ENCODE measurements at regions not wholly inside any gene's neighbourhood (a gene's known extent, or its start where the extent isn't known, plus 50 kb on each side); places are given as distances from the start of the nearest gene placed in this dataset.

DNA sequence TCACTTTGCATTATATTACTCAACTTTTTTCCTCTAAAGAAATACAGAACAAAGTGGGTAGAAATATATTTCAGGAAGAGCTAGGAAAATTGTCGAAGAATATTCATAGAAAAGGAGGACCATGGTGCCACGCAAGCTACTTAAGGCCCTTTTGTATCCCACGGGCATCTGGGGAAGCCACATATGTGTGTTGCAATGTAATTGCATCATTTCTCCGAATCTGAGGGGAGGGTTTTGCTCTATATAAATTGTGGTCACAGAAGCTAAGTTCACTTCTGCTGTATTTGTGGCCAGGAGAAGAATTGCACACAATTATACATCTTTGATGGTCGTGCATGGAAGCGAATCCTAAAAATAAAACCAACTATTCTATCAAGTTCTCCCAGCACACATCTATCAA, 360.3 kb downstream of the IRS1 start:
- Histone ChIP-seq H3K4me1 (ENCODE audit: insufficient read depth, low read length) (no peaks in the 10 kb centered on the region; the same call in 1 of the 2 replicates), H3K56ac (ENCODE audit: insufficient read length, low read depth, low read length) (no peak overlapping the region), H3K4me2 (ENCODE audit: insufficient read depth, insufficient read length, low read length) (no peak overlapping the region), H3K27me3 (ENCODE audit: insufficient read depth, low read length) (no peaks in the 10 kb centered on the region), H4K8ac (replicated peaks; ENCODE audit: insufficient read length, low read depth, low read length) (no peak overlapping the region), H3K79me1 (ENCODE audit: insufficient read depth, low read depth, low read length, poor library complexity, severe bottlenecking) (no peaks in the 10 kb centered on the region), H3K18ac (ENCODE audit: insufficient read length, low read depth, low read length) (no peak overlapping the region), H2AFZ (ENCODE audit: low read length) (no peak overlapping the region), H4K5ac (ENCODE audit: insufficient read length, low read depth, low read length) (no peak overlapping the region), H3K9ac (ENCODE audit: extremely low read depth, insufficient read length, low read length) (no peak overlapping the region), H3K14ac (ENCODE audit: insufficient read depth, low read length) (no peak overlapping the region), H4K20me1 (ENCODE audit: control insufficient read depth, insufficient read depth, insufficient read length) (no peaks in the 10 kb centered on the region), H2BK120ac (ENCODE audit: low read depth, low read length, poor library complexity, severe bottlenecking) (no peak overlapping the region), H2BK15ac (ENCODE audit: low read depth, low read length) (no peak overlapping the region), H3K23ac (ENCODE audit: insufficient read length, low read depth, low read length) (no peak overlapping the region), H3K23me2 (ENCODE audit: insufficient read length, low read depth, low read length, poor library complexity, severe bottlenecking) (no peaks in the 10 kb centered on the region), H2BK20ac (ENCODE audit: low read depth, low read length, poor library complexity, severe bottlenecking) (no peak overlapping the region), H3K27ac (ENCODE audit: insufficient read length, low read depth, low read length) (no peak overlapping the region), H2BK12ac (ENCODE audit: insufficient read length, low read depth, low read length) (no peak overlapping the region), H4K91ac (ENCODE audit: insufficient read length, low read depth, low read length) (no peak overlapping the region), H2BK5ac (ENCODE audit: insufficient read length, low read length) (no peak overlapping the region), H3T11ph (ENCODE audit: low read length) (no peak overlapping the region), H2AK5ac (ENCODE audit: insufficient read length, low read length) (no peak overlapping the region), H3K79me2 (ENCODE audit: insufficient read depth, low read length) (no peaks in the 10 kb centered on the region), H3K9me3 (ENCODE audit: control insufficient read depth, low read depth, low read length) (no peaks in the 10 kb centered on the region), H3K4ac (ENCODE audit: low read depth, low read length) (no peak overlapping the region)
- no peak overlapping the region for H3K4me3 Mint-ChIP-seq
- no peak for DNase-seq
- H3K9me3 Mint-ChIP-seq: peaks cover 0 to 5% of the 10 kb centered on the region in 2 experiments; a peak in 1 of 5 replicates
- no peak overlapping the region for H3K27ac Mint-ChIP-seq
- H3K4me1 Mint-ChIP-seq: peaks cover 14 to 25% of the 10 kb centered on the region in 2 experiments
- no peaks in the 10 kb centered on the region for H3K27me3 Mint-ChIP-seq (ENCODE audit: low read depth)
- TF ChIP-seq, protein P1, sequence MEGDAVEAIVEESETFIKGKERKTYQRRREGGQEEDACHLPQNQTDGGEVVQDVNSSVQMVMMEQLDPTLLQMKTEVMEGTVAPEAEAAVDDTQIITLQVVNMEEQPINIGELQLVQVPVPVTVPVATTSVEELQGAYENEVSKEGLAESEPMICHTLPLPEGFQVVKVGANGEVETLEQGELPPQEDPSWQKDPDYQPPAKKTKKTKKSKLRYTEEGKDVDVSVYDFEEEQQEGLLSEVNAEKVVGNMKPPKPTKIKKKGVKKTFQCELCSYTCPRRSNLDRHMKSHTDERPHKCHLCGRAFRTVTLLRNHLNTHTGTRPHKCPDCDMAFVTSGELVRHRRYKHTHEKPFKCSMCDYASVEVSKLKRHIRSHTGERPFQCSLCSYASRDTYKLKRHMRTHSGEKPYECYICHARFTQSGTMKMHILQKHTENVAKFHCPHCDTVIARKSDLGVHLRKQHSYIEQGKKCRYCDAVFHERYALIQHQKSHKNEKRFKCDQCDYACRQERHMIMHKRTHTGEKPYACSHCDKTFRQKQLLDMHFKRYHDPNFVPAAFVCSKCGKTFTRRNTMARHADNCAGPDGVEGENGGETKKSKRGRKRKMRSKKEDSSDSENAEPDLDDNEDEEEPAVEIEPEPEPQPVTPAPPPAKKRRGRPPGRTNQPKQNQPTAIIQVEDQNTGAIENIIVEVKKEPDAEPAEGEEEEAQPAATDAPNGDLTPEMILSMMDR (conservative IDR thresholded peaks at IDR 0.05): no peak
- H3K36me3 Mint-ChIP-seq (ENCODE audit: insufficient read depth in 1 of 3, low read depth in 3 of 3): peaks cover 0 to 12% (median 3%) of the 10 kb centered on the region in 3 experiments; a peak in 3 of 7 replicates
- WGBS (ENCODE audit: extremely low coverage, insufficient read length, low lambda C conversion rate): no CpG with 5 or more reads among the region's 6 CpGs

All from H9 (cell line).